GM20431 (cell line): ENCODE measurements at regions not wholly inside any gene's neighbourhood (a gene's known extent, or its start where the extent isn't known, plus 50 kb on each side); places are given as distances from the start of the nearest gene placed in this dataset.

Source experiments
- in situ Hi-C: fragments of 300-500 bp; cut with MseI, MboI; formaldehyde crosslinking; loops from one replicate; pipeline ENCODE4 v1.15.0; 2020; ENCODE audit warnings: low sequenced_read_pairs; ENCODE audit not compliant: unreplicated experiment

DNA sequence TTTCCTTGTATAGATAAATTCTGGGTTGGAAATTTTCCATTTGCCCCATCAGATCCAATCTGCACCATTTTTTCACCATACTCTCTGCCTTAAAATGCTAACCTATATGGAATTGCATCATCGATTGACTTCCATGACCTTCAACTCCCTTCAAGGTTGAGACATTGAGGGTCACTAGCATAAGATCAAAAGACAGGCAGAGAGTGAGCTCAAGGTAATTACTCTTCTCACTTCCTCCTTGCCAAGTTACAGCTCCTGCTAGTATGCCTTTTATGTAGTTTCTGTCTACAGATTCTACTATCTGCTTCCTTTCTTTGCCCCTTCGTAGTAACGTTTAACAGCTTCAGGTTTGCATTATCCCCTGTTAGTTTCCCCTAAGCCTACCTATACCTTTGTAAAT, 1127.7 kb upstream of the LRRTM3 start:
- in situ Hi-C loops, result no loop called here

DNA sequence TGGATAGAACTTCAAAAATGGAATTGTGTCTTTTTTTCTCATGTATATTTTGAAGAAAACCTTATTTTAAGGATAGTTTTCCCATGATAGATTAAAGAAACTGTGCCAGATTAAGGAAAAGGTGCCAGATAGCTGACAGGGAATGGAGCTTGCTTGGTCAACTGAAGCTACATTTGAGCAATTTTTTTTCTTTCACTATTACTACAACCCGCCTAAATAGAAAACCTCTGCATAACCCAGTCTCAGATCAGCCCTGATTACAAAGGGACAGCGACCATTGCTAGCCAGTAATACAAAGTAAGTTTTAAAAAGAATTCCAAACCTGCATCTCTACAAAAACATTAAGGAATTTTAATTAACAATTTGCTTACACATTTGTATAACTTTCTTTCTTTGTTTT, 1123.4 kb upstream of the LRRTM3 start:
- in situ Hi-C loops, result no loop called here

DNA sequence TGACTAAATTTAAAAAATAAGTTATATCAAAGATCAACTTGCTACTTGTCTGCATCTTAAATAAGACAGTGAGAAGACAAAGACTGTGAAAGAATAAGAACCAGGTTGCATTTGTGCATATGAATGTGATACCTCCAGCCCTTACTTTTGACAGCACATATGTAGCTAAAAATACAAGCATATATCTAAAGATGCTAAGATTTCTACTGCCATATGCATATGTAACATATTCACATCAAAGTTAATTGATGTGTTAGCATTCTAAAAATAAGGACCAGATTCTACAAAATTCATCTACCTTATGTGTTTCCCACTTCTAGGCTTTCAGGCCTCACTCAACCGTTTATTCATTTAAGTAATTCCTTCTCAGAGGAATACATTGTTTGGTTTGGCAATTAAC, 1120.3 kb upstream of the LRRTM3 start:
- in situ Hi-C loops, result no loop called here

DNA sequence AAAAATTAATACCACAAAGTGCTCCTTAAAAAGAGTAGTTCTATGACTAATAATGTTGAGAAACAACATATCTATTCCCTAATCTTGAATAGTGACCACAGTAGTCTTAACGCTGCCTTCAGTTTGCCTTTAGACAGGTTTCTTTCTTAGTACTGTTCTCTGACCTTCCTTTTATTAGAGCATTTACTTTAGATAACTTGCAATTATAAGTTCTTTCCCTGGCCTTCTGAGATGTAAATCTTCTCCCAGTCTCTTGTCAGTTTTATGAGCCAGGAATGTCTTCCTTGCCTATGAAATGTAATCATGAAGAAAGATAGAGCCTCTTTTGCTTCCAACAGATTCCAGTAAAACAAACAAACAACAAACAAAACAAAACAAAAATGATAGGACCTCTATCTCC, 1119.8 kb upstream of the LRRTM3 start:
- in situ Hi-C loops, result no loop called here

DNA sequence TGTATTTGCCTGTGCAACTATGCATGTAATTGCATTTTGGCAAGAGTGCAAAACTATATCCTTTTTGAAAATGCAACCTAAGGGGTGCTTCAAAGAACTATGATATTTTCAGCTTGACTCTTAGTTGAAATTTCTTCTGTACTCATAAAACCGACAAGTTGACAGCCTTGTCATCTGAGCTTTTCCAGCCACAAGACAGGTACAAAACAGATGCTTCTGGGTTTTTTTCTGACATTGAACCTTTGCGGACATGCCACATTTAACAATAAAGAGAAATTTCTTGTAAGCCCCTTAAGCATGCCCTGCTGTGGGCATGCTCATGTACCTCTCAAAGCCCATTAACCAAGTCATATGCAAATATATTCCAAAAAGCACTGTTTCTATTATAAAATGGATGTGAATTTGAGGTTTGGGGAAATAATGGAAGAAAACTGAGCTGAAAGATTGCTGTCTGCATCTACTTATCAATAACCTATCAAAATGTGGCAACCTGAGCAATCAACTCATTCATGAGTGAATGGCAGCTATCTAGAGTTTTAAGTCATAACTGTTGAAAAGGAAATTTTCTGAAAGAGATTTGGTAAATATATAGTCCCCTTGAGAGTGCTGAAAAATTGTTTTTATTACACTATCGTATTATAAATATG, 1117.0 kb upstream of the LRRTM3 start:
- in situ Hi-C loops, result no loop called here

DNA sequence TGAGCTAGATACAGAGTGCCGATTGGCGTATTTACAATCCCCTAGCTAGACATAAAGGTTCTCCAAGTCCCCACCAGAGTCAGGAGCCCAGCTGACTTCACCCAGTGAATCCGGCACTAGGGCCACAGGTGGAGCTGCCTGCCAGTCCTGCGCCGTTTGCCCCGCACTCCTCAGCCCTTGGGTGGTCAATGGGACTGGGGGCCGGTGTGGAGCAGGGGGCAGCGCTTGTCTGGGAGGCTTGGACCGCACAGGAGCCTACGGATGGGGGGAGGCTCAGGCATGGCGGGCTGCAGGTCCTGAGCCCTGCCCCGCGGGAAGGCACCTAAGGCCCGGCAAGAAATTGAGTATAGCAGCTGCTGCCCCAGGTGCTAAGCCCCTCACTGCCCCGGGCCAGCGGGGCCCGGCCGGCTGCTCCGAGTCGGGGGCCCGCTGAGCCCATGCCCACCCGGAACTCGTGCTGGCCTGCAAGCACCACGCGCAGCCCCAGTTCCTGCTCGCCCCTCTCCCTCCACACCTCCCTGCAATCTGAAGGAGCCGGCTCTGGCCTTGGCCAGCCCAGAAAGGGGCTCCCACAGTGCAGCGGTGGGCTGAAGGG, 1113.8 kb upstream of the LRRTM3 start:
- in situ Hi-C loops, result no loop called here

DNA sequence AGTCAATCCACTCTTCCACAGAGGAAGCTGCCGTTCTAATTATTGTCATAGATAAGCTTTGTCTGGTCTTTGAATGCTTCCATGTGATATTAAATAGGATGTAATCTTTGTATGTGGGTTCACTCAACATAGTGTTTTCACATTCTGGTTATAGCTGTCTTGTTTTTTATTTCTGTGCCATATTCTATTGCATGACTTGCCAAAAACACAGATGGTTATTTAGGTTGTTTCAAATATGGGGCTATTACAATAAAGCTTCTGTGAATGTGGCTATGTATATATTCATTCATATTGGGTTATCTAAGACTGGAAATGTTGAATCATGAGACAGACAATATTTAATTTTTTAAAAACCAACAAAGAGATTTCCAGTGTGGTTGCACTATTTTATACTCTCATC, 1109.3 kb upstream of the LRRTM3 start:
- in situ Hi-C loops, result no loop called here

DNA sequence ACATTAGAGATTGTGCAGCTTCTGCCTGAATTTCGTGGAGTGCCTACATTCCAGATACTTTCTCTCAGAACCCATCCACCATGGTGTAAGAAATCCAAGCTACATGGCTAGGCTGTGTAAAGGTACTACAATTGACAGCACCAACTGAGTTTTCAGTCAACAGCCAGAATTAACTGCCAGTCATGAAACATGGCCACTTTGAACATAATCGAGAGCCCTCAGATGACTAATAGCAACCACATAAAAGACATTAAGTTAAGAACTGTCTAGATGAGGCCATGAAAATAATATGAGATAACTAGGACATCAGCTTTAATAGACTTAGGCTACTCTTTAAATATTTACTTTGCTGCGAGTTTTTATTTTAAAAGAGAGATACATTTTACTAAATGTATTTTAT, 1106.8 kb upstream of the LRRTM3 start:
- in situ Hi-C loops, result no loop called here

DNA sequence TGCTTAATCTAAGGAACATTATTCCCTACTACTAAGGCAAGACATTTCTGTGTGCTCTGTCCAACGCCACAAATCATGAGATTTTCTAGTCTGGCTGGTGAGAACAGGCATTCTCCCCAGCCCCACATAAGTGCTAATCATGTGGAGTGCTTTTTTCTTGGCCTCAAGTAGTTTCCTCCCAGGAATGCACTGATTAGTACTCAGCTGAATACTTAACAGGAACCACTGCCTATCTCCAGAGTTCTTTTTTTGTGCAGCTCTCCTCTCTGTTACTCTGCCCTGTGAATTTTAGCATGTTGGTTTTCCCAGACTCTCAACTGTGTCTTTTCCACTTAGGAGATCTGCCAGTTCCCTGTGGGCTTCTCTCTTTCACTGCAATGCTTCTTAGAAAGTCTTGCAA, 1098.5 kb upstream of the LRRTM3 start:
- in situ Hi-C loops, result no loop called here

DNA sequence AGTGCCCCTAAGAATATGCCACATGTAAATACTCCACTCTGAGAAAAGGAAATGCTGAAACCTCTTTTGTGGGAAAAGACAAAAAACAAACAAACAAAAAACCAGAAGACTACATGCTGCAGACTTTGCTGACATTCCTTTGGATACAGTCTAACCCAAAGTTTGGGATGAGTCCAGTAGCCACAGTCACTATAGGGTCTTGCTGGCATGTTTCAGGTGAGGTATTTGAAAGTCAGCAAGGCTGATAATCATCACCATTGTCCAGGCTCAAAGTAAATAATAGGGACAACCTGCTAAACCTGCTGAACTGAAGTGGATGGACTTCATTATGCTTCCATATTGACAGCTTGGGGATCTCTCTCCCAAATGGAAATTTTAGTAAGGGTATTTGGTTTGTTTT, 1087.0 kb upstream of the LRRTM3 start:
- in situ Hi-C loops, result no loop called here

DNA sequence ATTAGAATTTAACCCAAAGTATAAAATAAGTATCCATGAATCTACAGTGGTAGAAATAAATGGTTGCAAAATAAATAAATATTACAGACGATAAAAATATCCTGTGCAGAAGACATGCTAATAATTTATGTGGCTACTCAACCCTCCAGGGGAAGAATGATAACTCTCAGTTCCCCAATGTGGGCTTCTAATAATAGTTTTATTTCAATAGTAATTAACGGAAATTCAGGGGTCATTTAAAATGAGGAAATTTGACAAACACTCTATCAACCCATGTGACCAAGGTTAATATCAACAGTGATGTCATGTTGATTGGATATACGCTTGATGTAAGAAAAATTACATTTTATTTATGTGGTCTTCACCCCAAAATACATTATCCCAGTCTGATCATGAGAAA, 1082.6 kb upstream of the LRRTM3 start:
- in situ Hi-C loops, result no loop called here

DNA sequence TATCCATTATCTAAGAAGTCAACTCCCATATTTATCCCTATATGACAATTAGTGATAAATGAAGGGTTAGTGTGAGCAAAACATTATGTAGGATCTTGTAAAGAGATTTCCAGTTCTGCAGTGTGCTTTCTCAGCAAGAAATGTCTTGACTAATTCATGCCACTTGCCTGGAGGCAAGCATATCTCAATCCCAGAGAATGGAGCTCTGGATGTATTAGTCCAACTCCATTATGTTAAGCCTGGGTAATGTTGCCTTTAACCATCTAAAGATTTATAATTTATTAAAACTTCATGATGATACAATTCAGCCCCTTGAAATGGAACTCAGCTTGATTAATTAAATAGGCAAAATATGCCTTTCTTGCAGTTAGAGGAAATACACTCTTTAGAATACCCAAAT, 1079.9 kb upstream of the LRRTM3 start:
- in situ Hi-C loops, result no loop called here

DNA sequence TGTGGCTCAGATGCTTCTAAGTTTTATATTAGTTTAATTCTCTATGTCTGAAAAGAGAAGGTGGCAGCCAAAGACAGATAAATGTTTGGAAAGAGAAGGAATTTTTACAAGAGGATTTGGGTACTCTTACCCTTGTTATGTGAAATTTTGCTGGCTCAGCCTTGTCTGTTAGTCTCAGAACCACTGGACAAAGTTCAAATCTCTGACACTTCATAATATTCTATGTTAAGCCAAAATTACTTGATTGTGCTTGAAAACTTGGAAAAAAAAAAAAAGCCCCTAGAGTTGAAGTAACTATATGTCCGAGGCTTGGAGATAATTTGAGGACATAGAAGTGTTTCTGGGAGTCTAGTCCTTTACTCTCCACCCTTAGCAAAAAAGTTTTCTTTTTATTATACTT, 1079.3 kb upstream of the LRRTM3 start:
- in situ Hi-C loops, result no loop called here

DNA sequence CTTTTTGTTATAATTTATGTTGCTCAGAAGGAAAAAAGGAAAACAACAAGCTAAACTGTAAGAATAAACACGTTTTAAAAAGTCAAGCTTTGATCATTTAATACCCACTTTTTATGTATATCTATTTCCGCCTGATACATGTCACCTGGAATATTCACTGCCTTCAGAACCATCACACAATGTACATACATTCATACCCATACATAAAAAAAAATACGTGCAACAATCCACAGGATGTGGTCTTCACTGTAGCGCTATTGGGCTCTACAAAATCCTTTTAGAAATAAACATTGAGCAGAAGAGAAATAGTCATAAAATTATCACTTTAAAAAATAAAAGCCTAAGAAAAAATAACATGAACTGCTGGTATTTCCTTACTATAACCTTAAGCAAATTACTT, 1078.9 kb upstream of the LRRTM3 start:
- in situ Hi-C loops, result no loop called here

DNA sequence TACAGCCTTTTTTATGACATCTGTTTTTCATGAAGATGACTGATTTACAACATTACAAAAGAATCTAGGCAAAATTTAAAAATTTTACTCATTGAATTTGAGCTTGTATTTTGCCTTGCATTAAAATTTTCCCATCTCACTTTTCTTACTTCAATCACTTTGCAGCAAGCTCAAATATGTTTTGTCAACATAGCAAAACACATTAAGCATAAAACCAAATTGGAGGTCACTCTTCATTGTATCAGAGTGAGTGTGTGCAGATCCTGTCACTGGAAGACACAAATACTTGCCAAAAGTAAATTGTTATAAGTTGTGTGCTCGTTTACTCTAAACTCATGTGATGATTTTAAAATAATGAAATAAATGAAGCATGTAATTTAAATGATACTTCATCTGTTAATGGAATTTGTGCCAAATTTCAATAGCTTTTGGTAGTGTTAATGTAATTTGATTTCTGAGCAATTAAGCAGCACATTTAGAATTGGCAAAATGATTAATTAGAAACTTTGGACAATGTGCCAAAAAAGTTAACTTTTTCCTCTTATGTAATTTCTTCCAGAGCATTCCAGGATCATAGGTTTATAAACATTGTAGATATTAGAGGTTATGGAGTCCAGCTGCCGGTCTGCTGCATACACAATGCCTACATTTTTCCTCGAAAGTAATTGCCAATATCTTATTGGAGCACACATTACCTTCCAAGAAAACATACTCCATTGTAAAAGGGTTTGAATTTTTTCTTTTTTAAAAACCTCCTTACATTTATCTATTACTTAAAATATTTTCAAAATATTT, 1078.2 kb upstream of the LRRTM3 start:
- in situ Hi-C loops, result no loop called here

DNA sequence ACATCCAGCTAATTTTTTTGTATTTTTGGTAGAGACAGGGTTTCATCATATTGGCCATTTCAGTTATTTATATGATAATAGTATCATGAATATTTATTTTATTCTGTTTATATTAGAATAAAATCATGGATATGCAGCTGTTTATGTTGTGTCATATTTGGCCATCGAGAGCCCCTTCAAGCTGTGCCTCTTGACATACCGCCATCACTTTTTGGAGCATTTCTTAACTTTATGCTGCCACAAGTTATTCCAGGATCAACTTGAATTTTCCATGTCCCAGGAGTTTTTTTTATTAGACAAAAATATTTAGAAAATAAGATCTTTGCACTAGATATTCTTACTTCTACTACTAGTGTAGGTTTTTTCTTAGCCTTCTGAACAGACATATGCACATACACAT, 1067.0 kb upstream of the LRRTM3 start:
- in situ Hi-C loops, result no loop called here

DNA sequence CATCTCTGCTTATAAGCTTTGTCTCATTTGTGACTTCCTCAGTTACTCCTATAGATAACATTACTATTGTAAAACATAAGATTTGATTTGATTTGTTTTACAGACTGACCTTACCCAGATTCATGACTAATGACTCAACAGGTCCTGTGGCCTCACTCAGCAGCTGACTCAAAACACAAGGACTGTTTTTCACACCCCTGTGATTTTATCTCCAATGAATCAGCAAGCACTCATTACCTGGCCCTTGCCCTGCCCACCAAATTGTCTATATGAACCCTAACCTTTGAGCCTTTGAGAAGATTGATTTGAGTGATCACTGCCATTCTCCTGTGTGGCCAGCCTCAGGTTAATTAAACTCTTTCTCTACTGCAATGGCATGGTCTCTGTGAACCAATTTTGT, 1064.6 kb upstream of the LRRTM3 start:
- in situ Hi-C loops, result no loop called here
